H1 (cell line): ENCODE measurements at regions not wholly inside any gene's neighbourhood (a gene's known extent, or its start where the extent isn't known, plus 50 kb on each side); places are given as distances from the start of the nearest gene placed in this dataset.

Experiments
- ATF2 ChIP-seq: IDR thresholded peaks from 2 replicates; pipeline ENCODE4 v1.6.1; 2012; ENCODE audit warnings: low read length, inconsistent platforms
- BACH1 ChIP-seq: IDR thresholded peaks from 2 replicates; pipeline ENCODE4 v1.6.1; 2012; ENCODE audit warnings: low read length, improper control_type of control experiment
- CHD2 ChIP-seq: IDR thresholded peaks from 2 replicates; pipeline ENCODE4 v1.6.1; 2012; ENCODE audit warnings: low read length, improper control_type of control experiment
- GABPA ChIP-seq: IDR thresholded peaks from 2 replicates; pipeline ENCODE4 v1.6.1; 2011; ENCODE audit warnings: mild to moderate bottlenecking, low read length, moderate library complexity, borderline replicate concordance; ENCODE audit not compliant: insufficient read depth
- GTF2F1 ChIP-seq: IDR thresholded peaks from 2 replicates; pipeline ENCODE4 v1.6.1; 2012; ENCODE audit warnings: low read depth, low read length, improper control_type of control experiment, borderline replicate concordance
- HDAC2 ChIP-seq, 2 experiments: fragments of 300-600 bp in 1 of 2; sonication (generic) in 1 of 2; IDR thresholded peaks; 2 replicates each; pipeline ENCODE4 v1.6.1; 2011 to 2012; ENCODE audit warnings: low read depth in 2 of 2, low read length in 2 of 2, mild to moderate bottlenecking in 2 of 2, moderate library complexity in 2 of 2, borderline replicate concordance in 1 of 2, inconsistent platforms in 1 of 2
- KDM1A ChIP-seq: fragments of 200-600, 300-600 bp; sonication (generic); IDR thresholded peaks from 2 replicates; pipeline ENCODE4 v1.7.1; 2016; ENCODE audit warnings: mild to moderate bottlenecking, low read length, borderline replicate concordance
- POLR2A ChIP-seq, 2 experiments: IDR thresholded peaks; 1 replicate in 1 of 2; 2 replicates in 1 of 2; pipeline ENCODE4 v1.6.1; 2011; ENCODE audit warnings: low read depth in 2 of 2, low read length in 2 of 2, mild to moderate bottlenecking in 2 of 2; ENCODE audit errors: control extremely low read depth in 1 of 2
- POLR2AphosphoS5 ChIP-seq: IDR thresholded peaks from 2 replicates; pipeline ENCODE4 v1.6.1; 2011; ENCODE audit warnings: low read depth, low read length
- POU5F1 ChIP-seq: IDR thresholded peaks from 2 replicates; pipeline ENCODE4 v1.6.1; 2011; ENCODE audit warnings: low read depth, mild to moderate bottlenecking, low read length, moderate library complexity
- SAP30 ChIP-seq: fragments of 300-600 bp; sonication (generic); IDR thresholded peaks from 2 replicates; pipeline ENCODE4 v1.7.1; 2012; ENCODE audit warnings: low read length, moderate library complexity, mild to moderate bottlenecking, inconsistent platforms; ENCODE audit not compliant: insufficient read depth, insufficient replicate concordance
- SIRT6 ChIP-seq: IDR thresholded peaks from one replicate; pipeline ENCODE4 v1.7.1; 2012; ENCODE audit warnings: low read length, inconsistent platforms
- SP2 ChIP-seq: IDR thresholded peaks from 2 replicates; pipeline ENCODE4 v1.6.1; 2012; ENCODE audit warnings: mild to moderate bottlenecking, low read length, inconsistent platforms
- TAF7 ChIP-seq: optimal IDR thresholded peaks from 2 replicates; pipeline ENCODE3; 2011; ENCODE audit warnings: low read depth, mild to moderate bottlenecking, inconsistent platforms, low read length, moderate library complexity, borderline replicate concordance
- ZNF274 ChIP-seq: IDR thresholded peaks from 2 replicates; pipeline ENCODE4 v1.7.0; 2012; ENCODE audit warnings: low read length, borderline replicate concordance; ENCODE audit errors: extremely low read depth

GRCh38 chr6:26197933-26198721 is 110.9 kb downstream of the HFE start (continued):
- 0 out of 2 replicates have a peak, but pooled peaks have one; percentile 4 for TF ChIP-seq SP2
- no peak for TF ChIP-seq ATF2
- no peak for TF ChIP-seq KDM1A
- TF ChIP-seq POU5F1 = no peak
- TF ChIP-seq SAP30 = no peak
- no peak for TF ChIP-seq BACH1
- TF ChIP-seq CHD2 = no peak
- TF ChIP-seq GTF2F1 = no peak
- peak; percentile 95 for TF ChIP-seq TAF7
- TF ChIP-seq POLR2A (IDR thresholded peaks at IDR 0.05; ENCODE audit: control extremely low read depth in 1 of 2, low read depth in 2 of 2, low read length in 2 of 2) = peak; percentile 50 to 91
- TF ChIP-seq HDAC2 (IDR thresholded peaks at IDR 0.05; ENCODE audit: borderline replicate concordance in 1 of 2, low read depth in 2 of 2, low read length in 2 of 2) = no peak
- TF ChIP-seq GABPA = no peak
- TF ChIP-seq ZNF274 = no peak
- TF ChIP-seq POLR2AphosphoS5 = peak; percentile 63
- no peak for TF ChIP-seq SIRT6
